K562 (cell line): ENCODE measurements at regions not wholly inside any gene's neighbourhood (a gene's known extent, or its start where the extent isn't known, plus 50 kb on each side); places are given as distances from the start of the nearest gene placed in this dataset.
A peak's percentile ranks its signal among the peaks of the same experiment; 100 is the strongest.

Experiments used
- ATAC-seq: fragments of 200-7000 bp; cut with Tn5 transposase; 3 replicates; pipeline ENCODE4 v1.9.1; 2020; ENCODE audit warnings: moderate library complexity
- BruUV-seq: library from RNA; stranded (reverse); fragments of 400-500 nt; replicated peaks from 2 replicates; lab custom pipeline; 2021; lab: Mats Ljungman, UMichigan
- CTCF ChIA-PET: fragments of 300-600 bp; formaldehyde crosslinking; extraction: SDS; loops from one replicate; lab custom pipeline; 2021; ENCODE audit warnings: low intra/inter-chr PET ratio; lab: Yijun Ruan, JAX
- POLR2A ChIA-PET: fragments of 300-600, 350-650 bp; sonication (Branson Sonifier 250); formaldehyde crosslinking; extraction: SDS; loops from one replicate; lab custom pipeline; 2021; ENCODE audit warnings: antibody characterized with exemption, inconsistent platforms; lab: Yijun Ruan, JAX
- DNase-seq, 4 experiments: peaks; one replicate each; pipeline versions ENCODE4 v3.0.0 to v3.0.0-alpha.2; 2011 to 2018; ENCODE audit warnings: low spot score in 3 of 4, mixed read lengths in 3 of 4; ENCODE audit errors: extremely low read depth in 1 of 4
- FAIRE-seq: peaks from 2 replicates; lab custom pipeline; 2011; peaks lifted over from hg19 to GRCh38; lab: Jason Lieb, UNC
- H2AFZ ChIP-seq: 2 replicates; pipeline ENCODE4 v1.6.0; 2011; ENCODE audit warnings: low read depth, low read length, control low read depth, inconsistent platforms
- H3K27ac ChIP-seq: fragments of 200-600 bp; 3 replicates; pipeline ENCODE4 v1.8.0; 2011; ENCODE audit warnings: low read depth, mild to moderate bottlenecking, control low read depth, inconsistent platforms, low read length, moderate library complexity, mixed read lengths; ENCODE audit errors: extremely low read depth
- H3K27me3 ChIP-seq, 2 experiments: fragments of 300-600 bp in 1 of 2; 2 replicates in 1 of 2; 3 replicates in 1 of 2; pipeline versions ENCODE4 v1.6.0 to v1.8.0; 2011; ENCODE audit warnings: inconsistent platforms in 2 of 2, low read length in 2 of 2, mild to moderate bottlenecking in 1 of 2, mixed read lengths in 1 of 2, moderate library complexity in 1 of 2; ENCODE audit not compliant: control insufficient read depth in 2 of 2, insufficient read depth in 2 of 2
- H3K36me3 ChIP-seq: fragments of 300-600 bp; 3 replicates; pipeline ENCODE4 v1.8.0; 2011; ENCODE audit warnings: mild to moderate bottlenecking, low read length, inconsistent platforms; ENCODE audit not compliant: control insufficient read depth, insufficient read depth
- H3K4me1 ChIP-seq, 2 experiments: fragments of 200-600 bp in 1 of 2; replicated peaks in 1 of 2; 2 replicates in 1 of 2; 3 replicates in 1 of 2; pipeline versions ENCODE4 v1.5.1 to v1.8.0; 2011; ENCODE audit warnings: inconsistent platforms in 2 of 2, low read length in 2 of 2, mild to moderate bottlenecking in 1 of 2, mixed read lengths in 1 of 2, moderate library complexity in 1 of 2; ENCODE audit not compliant: control insufficient read depth in 2 of 2, insufficient read depth in 2 of 2
- H3K4me2 ChIP-seq: 2 replicates; pipeline ENCODE4 v1.6.1; 2011; ENCODE audit warnings: low read length, control low read depth, inconsistent platforms, mixed read lengths; ENCODE audit not compliant: insufficient read depth
- H3K4me3 ChIP-seq: fragments of 200-600 bp; sonication (generic), shearing (Covaris generic); 2 replicates; pipeline ENCODE4 v1.5.1; 2016; ENCODE audit warnings: control low read depth, inconsistent platforms
- H3K79me2 ChIP-seq: fragments of 200-600 bp; 3 replicates; pipeline ENCODE4 v1.8.0; 2011; ENCODE audit warnings: low read length, inconsistent platforms; ENCODE audit not compliant: control insufficient read depth, insufficient read depth
- H3K9ac ChIP-seq, 2 experiments: 2 replicates each; pipeline versions ENCODE4 v1.6.0 to v1.6.1; 2011; ENCODE audit warnings: low read depth in 2 of 2, low read length in 2 of 2, control low read depth in 1 of 2, inconsistent platforms in 1 of 2, mild to moderate bottlenecking in 1 of 2, mixed read lengths in 1 of 2; ENCODE audit not compliant: insufficient read depth in 1 of 2
- H3K9me1 ChIP-seq: one replicate; pipeline ENCODE4 v1.6.0; 2011; ENCODE audit warnings: inconsistent platforms, mild to moderate bottlenecking, low read length, moderate library complexity; ENCODE audit not compliant: control insufficient read depth, insufficient read depth
- H3K9me3 ChIP-seq: replicated peaks from 2 replicates; pipeline ENCODE4 v1.5.1; 2011; ENCODE audit warnings: low read depth, low read length, inconsistent platforms; ENCODE audit not compliant: control insufficient read depth, insufficient read depth
- H4K20me1 ChIP-seq: replicated peaks from 2 replicates; pipeline ENCODE4 v1.6.1; 2011; ENCODE audit warnings: low read length, inconsistent platforms, mixed read lengths; ENCODE audit not compliant: control insufficient read depth, insufficient read depth
- CBFA2T3 ChIP-seq: fragments of 450-650 bp; IDR thresholded peaks from 2 replicates; pipeline ENCODE4 v1.6.1; 2017
- MBD1 ChIP-seq: fragments of 250-450 bp; sonication (Bioruptor Pico); IDR thresholded peaks from 2 replicates; pipeline ENCODE4 v1.8.0; 2022; ENCODE audit warnings: inconsistent platforms
- NFE2 ChIP-seq: IDR thresholded peaks from 2 replicates; pipeline ENCODE4 v1.6.1; 2014; ENCODE audit warnings: antibody characterized with exemption, low read depth
- NRF1 ChIP-seq, 2 experiments: fragments of 450-650 bp; IDR thresholded peaks in 1 of 2; conservative IDR thresholded peaks in 1 of 2; 2 replicates each; pipeline ENCODE4 v1.6.1; 2014; ENCODE audit warnings: mild to moderate bottlenecking in 2 of 2
- PURB ChIP-seq: sonication (generic); formaldehyde crosslinking; IDR thresholded peaks from 2 replicates; pipeline ENCODE4 v1.9.0; 2021; ENCODE audit warnings: low read depth, mild to moderate bottlenecking, missing genetic modification reagents
- TCFL5 ChIP-seq: fragments of 250-450 bp; sonication (Bioruptor Pico); conservative IDR thresholded peaks from 2 replicates; pipeline ENCODE4 v1.6.1; 2021; ENCODE audit warnings: mild to moderate bottlenecking, moderate library complexity, matching md5 sums
- ZBTB33 ChIP-seq: sonication (generic); formaldehyde crosslinking; IDR thresholded peaks from 2 replicates; pipeline ENCODE4 v1.8.1; 2023; ENCODE audit warnings: mild to moderate bottlenecking, missing genetic modification reagents
- WGBS: fragments of 100-300 bp; shearing (Covaris generic); methylation state at CpG from one replicate; pipeline ENCODE4 v1.1.6; 2016; ENCODE audit warnings: low coverage, mixed read lengths; ENCODE audit not compliant: insufficient coverage; ENCODE audit errors: missing lambda C conversion rate; 5-methylcytosine and 5-hydroxymethylcytosine counted together
- in situ Hi-C: fragments of 300-500 bp; cut with MboI; formaldehyde crosslinking; loops from 4 replicates; pipeline ENCODE4 v1.15.0; 2018; ENCODE audit warnings: inconsistent platforms, mixed read lengths
- intact Hi-C: fragments of 100-400 bp; cut with micrococcal nuclease; formaldehyde crosslinking; loops from 2 replicates; pipeline ENCODE4 v1.14.2; 2022

DNA sequence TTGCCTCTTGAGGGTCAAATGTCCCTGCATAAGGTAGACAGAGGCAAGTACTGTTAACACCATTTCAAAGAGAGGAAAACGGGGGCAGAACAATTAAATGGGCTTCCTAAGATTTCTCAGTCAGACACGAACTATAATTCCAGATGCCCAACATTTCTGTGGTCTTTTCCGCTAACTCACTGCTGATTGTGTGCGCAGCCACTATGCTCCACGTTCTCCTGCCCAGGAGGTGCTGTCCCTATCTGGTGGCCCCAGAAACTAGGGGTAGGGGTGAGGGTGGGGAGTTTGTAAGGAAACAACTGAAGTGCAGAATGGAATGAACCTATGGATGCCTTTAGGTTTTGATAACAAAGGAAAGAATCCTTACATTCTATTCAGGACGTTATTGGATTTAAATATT, 86.1 kb upstream of the BACH2 start:
- H3K4me1 ChIP-seq = peaks cover 5 to 10% of the 10 kb centered on the region in 2 experiments; a peak in 3 of 5 replicates
- in situ Hi-C loops = no loop called here
- H3K9me3 ChIP-seq = no peaks in the 10 kb centered on the region
- no peak overlapping the region for H3K9ac ChIP-seq
- H3K79me2 ChIP-seq = no peaks in the 10 kb centered on the region
- CTCF ChIA-PET = no interaction called here
- 11% methylated on average over 6 of the region's 6 CpGs for WGBS
- H3K4me2 ChIP-seq = no peak overlapping the region
- H3K9me1 ChIP-seq = no peaks in the 10 kb centered on the region
- no peaks in the 10 kb centered on the region for H4K20me1 ChIP-seq
- peak overlapping the region; percentile 17 for H2AFZ ChIP-seq
- DNase-seq (peak in 2 of 4 experiments; percentile 38 to 47), ATAC-seq (peak; percentile 72), FAIRE-seq (no peak)
- no peak overlapping the region for H3K4me3 ChIP-seq
- H3K36me3 ChIP-seq = no peaks in the 10 kb centered on the region
- POLR2A ChIA-PET = no interaction called here
- TF ChIP-seq MBD1 (CRISPR knock-in tag) = no peak
- peak; percentile 89 for TF ChIP-seq ZBTB33 (CRISPR knock-in tag)
- 0 out of 2 replicates have a peak, but pooled peaks have one; percentile 26 for TF ChIP-seq NFE2
- TF ChIP-seq PURB (CRISPR knock-in tag) = no peak
- no peak for TF ChIP-seq TCFL5 (CRISPR knock-in tag)
- TF ChIP-seq NRF1 (conservative IDR thresholded peaks at IDR 0.05 in 1 of 2, IDR thresholded peaks at IDR 0.05 in 1 of 2) = peak; percentile 32 to 35; a peak in 2 of 4 replicates
- 0 out of 2 replicates have a peak, but pooled peaks have one; percentile 40 for TF ChIP-seq CBFA2T3
- no peaks in the 10 kb centered on the region for H3K27me3 ChIP-seq
- no peak overlapping the region for H3K27ac ChIP-seq
- intact Hi-C loops = no loop called here
- no TSS peak for BruUV-seq
